Neural cell (in vitro differentiated cells): ENCODE measurements at regions not wholly inside any gene's neighbourhood (a gene's known extent, or its start where the extent isn't known, plus 50 kb on each side); places are given as distances from the start of the nearest gene placed in this dataset.

Source experiments
- H2AFZ ChIP-seq: fragments of 200-600, 300-800 bp; sonication (generic), shearing (Covaris generic); 2 replicates; pipeline ENCODE4 v1.6.0; 2014; ENCODE audit warnings: low read depth, mild to moderate bottlenecking, antibody characterized with exemption, low read length, moderate library complexity
- H3F3A ChIP-seq: fragments of 200-600 bp; shearing (Covaris generic); 2 replicates; pipeline ENCODE4 v1.6.1; 2016; ENCODE audit warnings: mild to moderate bottlenecking, moderate library complexity, mixed read lengths, antibody characterized with exemption, low read length; ENCODE audit not compliant: insufficient read depth, poor library complexity, severe bottlenecking
- H3K27ac ChIP-seq: fragments of 200-600, 300-800 bp; sonication (generic), shearing (Covaris generic); 2 replicates; pipeline ENCODE4 v1.5.1; 2014; ENCODE audit warnings: mild to moderate bottlenecking, low read length, moderate library complexity
- H3K27me3 ChIP-seq: fragments of 300-800, 200-600 bp; sonication (generic), shearing (Covaris generic); 2 replicates; pipeline ENCODE4 v1.6.0; 2014; ENCODE audit warnings: mild to moderate bottlenecking, low read depth, low read length, moderate library complexity; ENCODE audit not compliant: insufficient read depth
- H3K36me3 ChIP-seq: fragments of 300-800, 200-600 bp; sonication (generic), shearing (Covaris generic); 2 replicates; pipeline ENCODE4 v1.5.1; 2014; ENCODE audit warnings: mild to moderate bottlenecking, antibody characterized with exemption, low read length, moderate library complexity; ENCODE audit not compliant: insufficient read depth
- H3K4me2 ChIP-seq: fragments of 300-800, 200-600 bp; sonication (generic), shearing (Covaris generic); 2 replicates; pipeline ENCODE4 v1.6.0; 2014; ENCODE audit warnings: mild to moderate bottlenecking, low read length
- H3K4me3 ChIP-seq: fragments of 300-800, 200-600 bp; sonication (generic), shearing (Covaris generic); 2 replicates; pipeline ENCODE4 v1.5.1; 2014; ENCODE audit warnings: mild to moderate bottlenecking, low read length, moderate library complexity
- H3K79me2 ChIP-seq: fragments of 200-600 bp; shearing (Covaris generic); replicated peaks from 2 replicates; pipeline ENCODE4 v1.6.0; 2014; ENCODE audit warnings: mild to moderate bottlenecking, low read length, moderate library complexity; ENCODE audit not compliant: insufficient read depth
- H3K9ac ChIP-seq: fragments of 300-800, 200-600 bp; sonication (generic), shearing (Covaris generic); 2 replicates; pipeline ENCODE4 v1.6.1; 2016; ENCODE audit warnings: mild to moderate bottlenecking, low read length, mixed read lengths
- H3K9me2 ChIP-seq: fragments of 200-600 bp; shearing (Covaris generic); 2 replicates; pipeline ENCODE4 v1.6.1; 2016; ENCODE audit warnings: mild to moderate bottlenecking, low read length, mixed read lengths; ENCODE audit not compliant: insufficient read depth
- H3K9me3 ChIP-seq: fragments of 200-600, 300-800 bp; sonication (generic), shearing (Covaris generic); 2 replicates; pipeline ENCODE4 v1.6.1; 2016; ENCODE audit warnings: mild to moderate bottlenecking, mixed run types, low read length, moderate library complexity, mixed read lengths
- H4K20me1 ChIP-seq: fragments of 200-600 bp; shearing (Covaris generic); 2 replicates; pipeline ENCODE4 v1.6.1; 2016; ENCODE audit warnings: mild to moderate bottlenecking, mixed run types; ENCODE audit not compliant: insufficient read depth
- EP300 ChIP-seq: fragments of 450-650 bp; conservative IDR thresholded peaks from 2 replicates; pipeline ENCODE4 v1.6.1; 2014; ENCODE audit warnings: antibody characterized with exemption, mild to moderate bottlenecking, moderate library complexity; ENCODE audit not compliant: poor library complexity, severe bottlenecking
- EZH2 ChIP-seq: fragments of 200-600, 300-800 bp; shearing (Covaris generic), sonication (generic); IDR thresholded peaks from 2 replicates; pipeline ENCODE4 v1.6.1; 2014; ENCODE audit warnings: antibody characterized with exemption, low read length, borderline replicate concordance, mild to moderate bottlenecking; ENCODE audit not compliant: insufficient read depth, poor library complexity, severe bottlenecking
- MXI1 ChIP-seq: fragments of 450-650 bp; conservative IDR thresholded peaks from 2 replicates; pipeline ENCODE4 v1.6.1; 2014; ENCODE audit warnings: antibody characterized with exemption, mild to moderate bottlenecking; ENCODE audit not compliant: poor library complexity, severe bottlenecking
- POLR2AphosphoS5 ChIP-seq: IDR thresholded peaks from 2 replicates; pipeline ENCODE4 v1.6.1; 2012
- RAD21 ChIP-seq: fragments of 450-650 bp; conservative IDR thresholded peaks from 2 replicates; pipeline ENCODE4 v1.6.1; 2014; ENCODE audit warnings: antibody characterized with exemption, mild to moderate bottlenecking, moderate library complexity
- REST ChIP-seq: IDR thresholded peaks from 2 replicates; pipeline ENCODE4 v1.6.1; 2012; ENCODE audit warnings: borderline replicate concordance
- SMC3 ChIP-seq: fragments of 450-650 bp; conservative IDR thresholded peaks from 2 replicates; pipeline ENCODE4 v1.6.1; 2014; ENCODE audit warnings: antibody characterized with exemption, mild to moderate bottlenecking, moderate library complexity; ENCODE audit not compliant: poor library complexity
- TAF1 ChIP-seq: IDR thresholded peaks from 2 replicates; pipeline ENCODE4 v1.6.1; 2012; ENCODE audit warnings: low read depth
- TF ChIP-seq, protein P1 (sequence below): fragments of 450-650 bp; IDR thresholded peaks from 2 replicates; pipeline ENCODE4 v1.5.1; 2014; ENCODE audit warnings: antibody characterized with exemption, mild to moderate bottlenecking, moderate library complexity; ENCODE audit not compliant: poor library complexity, severe bottlenecking

GRCh38 chr10:29007370-29007747 lies 281.5 kb upstream of the LYZL1 start:
- Histone ChIP-seq H3K9ac (no peak overlapping the region), H3K27ac (no peak overlapping the region), H3K4me2 (no peak overlapping the region), H3K9me2 (no peaks in the 10 kb centered on the region), H4K20me1 (no peaks in the 10 kb centered on the region), H3F3A (no peaks in the 10 kb centered on the region), H3K79me2 (no peaks in the 10 kb centered on the region), H3K36me3 (no peaks in the 10 kb centered on the region), H3K27me3 (no peaks in the 10 kb centered on the region), H3K9me3 (no peaks in the 10 kb centered on the region), H3K4me3 (no peak overlapping the region), H2AFZ (no peak overlapping the region)
- no peak for TF ChIP-seq TAF1
- TF ChIP-seq POLR2AphosphoS5: no peak
- TF ChIP-seq, protein P1, sequence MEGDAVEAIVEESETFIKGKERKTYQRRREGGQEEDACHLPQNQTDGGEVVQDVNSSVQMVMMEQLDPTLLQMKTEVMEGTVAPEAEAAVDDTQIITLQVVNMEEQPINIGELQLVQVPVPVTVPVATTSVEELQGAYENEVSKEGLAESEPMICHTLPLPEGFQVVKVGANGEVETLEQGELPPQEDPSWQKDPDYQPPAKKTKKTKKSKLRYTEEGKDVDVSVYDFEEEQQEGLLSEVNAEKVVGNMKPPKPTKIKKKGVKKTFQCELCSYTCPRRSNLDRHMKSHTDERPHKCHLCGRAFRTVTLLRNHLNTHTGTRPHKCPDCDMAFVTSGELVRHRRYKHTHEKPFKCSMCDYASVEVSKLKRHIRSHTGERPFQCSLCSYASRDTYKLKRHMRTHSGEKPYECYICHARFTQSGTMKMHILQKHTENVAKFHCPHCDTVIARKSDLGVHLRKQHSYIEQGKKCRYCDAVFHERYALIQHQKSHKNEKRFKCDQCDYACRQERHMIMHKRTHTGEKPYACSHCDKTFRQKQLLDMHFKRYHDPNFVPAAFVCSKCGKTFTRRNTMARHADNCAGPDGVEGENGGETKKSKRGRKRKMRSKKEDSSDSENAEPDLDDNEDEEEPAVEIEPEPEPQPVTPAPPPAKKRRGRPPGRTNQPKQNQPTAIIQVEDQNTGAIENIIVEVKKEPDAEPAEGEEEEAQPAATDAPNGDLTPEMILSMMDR: no peak
- no peak for TF ChIP-seq EP300
- TF ChIP-seq RAD21: no peak
- no peak for TF ChIP-seq SMC3
- TF ChIP-seq EZH2: no peak
- no peak for TF ChIP-seq MXI1
- TF ChIP-seq REST: no peak

DNA sequence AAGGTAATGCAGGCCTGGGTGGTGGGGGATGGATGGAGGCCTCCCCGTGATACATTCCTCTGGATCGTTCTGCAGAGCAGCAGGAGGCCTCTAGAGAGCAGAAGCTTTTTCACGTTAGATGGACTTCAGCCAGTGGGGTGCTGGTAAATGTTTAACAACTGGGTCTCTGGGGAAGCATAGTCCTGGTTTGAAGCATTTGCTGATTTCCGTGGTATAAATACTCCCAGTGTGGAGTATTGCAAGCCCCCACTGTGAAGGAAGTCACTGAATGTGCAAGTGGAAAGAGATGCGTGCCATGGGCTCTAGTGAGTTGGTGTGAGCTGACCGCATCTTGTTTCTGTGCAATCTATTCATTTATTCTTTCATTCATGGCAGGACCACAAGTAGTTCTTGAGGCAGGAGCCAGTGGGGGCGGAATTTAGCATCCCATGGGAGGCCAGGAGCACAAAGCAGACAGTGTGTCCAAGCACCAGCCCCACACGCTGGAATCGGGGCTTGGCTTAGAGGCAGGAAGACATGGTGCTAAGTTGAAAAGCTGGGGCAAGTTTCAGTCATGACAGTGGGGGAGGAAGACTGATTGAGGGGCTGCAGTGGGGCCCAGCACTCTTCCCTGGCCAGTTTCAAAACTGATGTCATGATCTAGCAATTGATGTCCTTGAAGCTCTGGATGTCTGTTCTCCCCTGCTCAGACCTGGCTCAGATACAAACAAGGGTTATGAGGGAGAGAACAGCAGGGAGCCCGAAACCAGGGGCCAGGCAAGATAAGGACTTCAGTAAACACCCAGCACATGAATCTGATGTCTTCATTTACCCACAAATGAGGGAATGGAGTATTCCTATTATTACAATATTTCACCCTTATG lies 280.9 kb upstream of the LYZL1 start:
- Histone ChIP-seq H3K36me3 (no peaks in the 10 kb centered on the region), H3K27ac (no peak overlapping the region), H3K4me2 (no peak overlapping the region), H3K79me2 (no peaks in the 10 kb centered on the region), H2AFZ (no peak overlapping the region), H3K4me3 (no peak overlapping the region), H3K9ac (no peak overlapping the region), H3K27me3 (no peaks in the 10 kb centered on the region), H3F3A (no peaks in the 10 kb centered on the region), H3K9me2 (no peaks in the 10 kb centered on the region), H4K20me1 (no peaks in the 10 kb centered on the region), H3K9me3 (no peaks in the 10 kb centered on the region)
- TF ChIP-seq RAD21 (no peak), REST (no peak), EZH2 (no peak), POLR2AphosphoS5 (no peak), TAF1 (no peak), SMC3 (no peak), MXI1 (no peak), EP300 (no peak)
- TF ChIP-seq, protein P1: no peak
